HL-60 (cell line): ENCODE measurements at regions not wholly inside any gene's neighbourhood (a gene's known extent, or its start where the extent isn't known, plus 50 kb on each side); places are given as distances from the start of the nearest gene placed in this dataset.

Experiments
- POLR2AphosphoS5 ChIP-seq: IDR thresholded peaks from 2 replicates; pipeline ENCODE4 v1.6.1; 2012; ENCODE audit warnings: low read depth
- TF ChIP-seq, protein P1 (sequence below): IDR thresholded peaks from one replicate; pipeline ENCODE4 v1.5.1; 2011; ENCODE audit warnings: low read length, control low read depth, inconsistent platforms; ENCODE audit not compliant: insufficient read depth

GRCh38 chr16:87032554-87032953 lies 284.6 kb downstream of the C16orf95 start:
- TF ChIP-seq, protein P1, sequence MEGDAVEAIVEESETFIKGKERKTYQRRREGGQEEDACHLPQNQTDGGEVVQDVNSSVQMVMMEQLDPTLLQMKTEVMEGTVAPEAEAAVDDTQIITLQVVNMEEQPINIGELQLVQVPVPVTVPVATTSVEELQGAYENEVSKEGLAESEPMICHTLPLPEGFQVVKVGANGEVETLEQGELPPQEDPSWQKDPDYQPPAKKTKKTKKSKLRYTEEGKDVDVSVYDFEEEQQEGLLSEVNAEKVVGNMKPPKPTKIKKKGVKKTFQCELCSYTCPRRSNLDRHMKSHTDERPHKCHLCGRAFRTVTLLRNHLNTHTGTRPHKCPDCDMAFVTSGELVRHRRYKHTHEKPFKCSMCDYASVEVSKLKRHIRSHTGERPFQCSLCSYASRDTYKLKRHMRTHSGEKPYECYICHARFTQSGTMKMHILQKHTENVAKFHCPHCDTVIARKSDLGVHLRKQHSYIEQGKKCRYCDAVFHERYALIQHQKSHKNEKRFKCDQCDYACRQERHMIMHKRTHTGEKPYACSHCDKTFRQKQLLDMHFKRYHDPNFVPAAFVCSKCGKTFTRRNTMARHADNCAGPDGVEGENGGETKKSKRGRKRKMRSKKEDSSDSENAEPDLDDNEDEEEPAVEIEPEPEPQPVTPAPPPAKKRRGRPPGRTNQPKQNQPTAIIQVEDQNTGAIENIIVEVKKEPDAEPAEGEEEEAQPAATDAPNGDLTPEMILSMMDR = no peak
- no peak for TF ChIP-seq POLR2AphosphoS5
